ENCODE measurements at regions not wholly inside any gene's neighbourhood (a gene's known extent, or its start where the extent isn't known, plus 50 kb on each side); places are given as distances from the start of the nearest gene placed in this dataset.

DNA sequence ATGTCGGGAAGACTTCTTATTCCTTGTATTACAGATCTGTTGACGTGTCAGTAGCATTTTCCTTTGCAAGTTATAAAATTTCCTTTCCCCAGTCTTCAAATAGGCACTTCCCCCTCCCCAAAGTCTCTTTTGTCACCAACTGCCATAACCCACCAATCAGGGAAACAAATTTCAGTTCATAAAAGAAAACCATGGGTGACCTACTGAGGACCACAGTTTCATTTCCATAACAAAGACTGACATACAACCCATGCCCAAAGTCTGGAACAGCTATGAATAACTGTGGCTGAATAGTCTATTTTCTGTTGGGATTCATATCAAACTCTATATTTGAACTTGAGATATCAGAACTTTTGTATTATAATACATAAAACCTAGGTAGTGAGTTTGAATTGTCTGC is 307.8 kb downstream of the KBTBD8 start:
- no peak for TF ChIP-seq BRCA1 (IDR thresholded peaks at IDR 0.05; ENCODE audit: low read depth, low read length)
- no peak for TF ChIP-seq EZH2 (IDR thresholded peaks at IDR 0.05; ENCODE audit: low read depth, low read length, severe bottlenecking)
- TF ChIP-seq, protein P1, sequence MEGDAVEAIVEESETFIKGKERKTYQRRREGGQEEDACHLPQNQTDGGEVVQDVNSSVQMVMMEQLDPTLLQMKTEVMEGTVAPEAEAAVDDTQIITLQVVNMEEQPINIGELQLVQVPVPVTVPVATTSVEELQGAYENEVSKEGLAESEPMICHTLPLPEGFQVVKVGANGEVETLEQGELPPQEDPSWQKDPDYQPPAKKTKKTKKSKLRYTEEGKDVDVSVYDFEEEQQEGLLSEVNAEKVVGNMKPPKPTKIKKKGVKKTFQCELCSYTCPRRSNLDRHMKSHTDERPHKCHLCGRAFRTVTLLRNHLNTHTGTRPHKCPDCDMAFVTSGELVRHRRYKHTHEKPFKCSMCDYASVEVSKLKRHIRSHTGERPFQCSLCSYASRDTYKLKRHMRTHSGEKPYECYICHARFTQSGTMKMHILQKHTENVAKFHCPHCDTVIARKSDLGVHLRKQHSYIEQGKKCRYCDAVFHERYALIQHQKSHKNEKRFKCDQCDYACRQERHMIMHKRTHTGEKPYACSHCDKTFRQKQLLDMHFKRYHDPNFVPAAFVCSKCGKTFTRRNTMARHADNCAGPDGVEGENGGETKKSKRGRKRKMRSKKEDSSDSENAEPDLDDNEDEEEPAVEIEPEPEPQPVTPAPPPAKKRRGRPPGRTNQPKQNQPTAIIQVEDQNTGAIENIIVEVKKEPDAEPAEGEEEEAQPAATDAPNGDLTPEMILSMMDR (IDR thresholded peaks at IDR 0.05; ENCODE audit: control extremely low read depth in 1 of 3, insufficient read depth in 1 of 3, low read depth in 1 of 3, low read length in 3 of 3): no peak

Data from H1 (cell line).